Activated T-helper 2 cell treated with anti-CD3 and anti-CD28 coated beads, Interferon-gamma antibody, Interleukin-2, Interleukin-4, amounts not matched to agents 10 μg/mL and 5 μg/mL and 100 μg/mL, durations not matched to agents 14 hours and 24 hours and 36 hours (primary cell): ENCODE measurements at regions not wholly inside any gene's neighbourhood (a gene's known extent, or its start where the extent isn't known, plus 50 kb on each side); places are given as distances from the start of the nearest gene placed in this dataset.

Source experiments
- DNase-seq: peaks from one replicate; pipeline ENCODE4 v3.0.0; 2021; ENCODE audit warnings: low spot score
- H3K27ac Mint-ChIP-seq: one replicate; pipeline ENCODE4 v1.8.0; 2021; ENCODE audit warnings: mixed read lengths
- H3K27me3 Mint-ChIP-seq: one replicate; pipeline ENCODE4 v1.8.0; 2021; ENCODE audit warnings: low read depth, mixed read lengths
- H3K36me3 Mint-ChIP-seq: one replicate; pipeline ENCODE4 v1.8.0; 2021; ENCODE audit warnings: low read depth, mixed read lengths
- H3K4me1 Mint-ChIP-seq: one replicate; pipeline ENCODE4 v1.8.0; 2021; ENCODE audit warnings: low read depth, mixed read lengths
- H3K4me3 Mint-ChIP-seq: one replicate; pipeline ENCODE4 v1.8.0; 2021; ENCODE audit warnings: low read depth, mild to moderate bottlenecking, moderate library complexity, mixed read lengths
- H3K9me3 Mint-ChIP-seq: one replicate; pipeline ENCODE4 v1.8.0; 2021; ENCODE audit warnings: mixed read lengths
- intact Hi-C: fragments of 100-400 bp; cut with micrococcal nuclease; formaldehyde crosslinking; loops from one replicate; pipeline ENCODE4 v1.15.1; 2023

GRCh38 chr12:67568055-67568454, 80.5 kb upstream of the DYRK2 start:
- no peaks in the 10 kb centered on the region for H3K36me3 Mint-ChIP-seq

GRCh38 chr12:67572492-67572891, 76.1 kb upstream of the DYRK2 start:
- H3K9me3 Mint-ChIP-seq, result no peaks in the 10 kb centered on the region
- peaks cover 21% of the 10 kb centered on the region for H3K27me3 Mint-ChIP-seq
- no peak for DNase-seq
- no peaks in the 10 kb centered on the region for H3K36me3 Mint-ChIP-seq
- intact Hi-C loops, result no loop called here
- peaks cover under 1% of the 10 kb centered on the region for H3K4me1 Mint-ChIP-seq
- no peak overlapping the region for H3K27ac Mint-ChIP-seq
- H3K4me3 Mint-ChIP-seq, result no peak overlapping the region

More at GRCh38 chr12:67568055-67568454, 80.5 kb upstream of the DYRK2 start:
- Mint-ChIP-seq H3K4me1 (peaks cover 2% of the 10 kb centered on the region), H3K9me3 (peaks cover 15% of the 10 kb centered on the region), H3K4me3 (no peak overlapping the region), H3K27ac (no peak overlapping the region), H3K27me3 (peaks cover 15% of the 10 kb centered on the region)
- intact Hi-C loops, result no loop called here
- no peak for DNase-seq

- Mint-ChIP-seq H3K4me1 (peaks cover 4% of the 10 kb centered on the region), H3K9me3 (no peaks in the 10 kb centered on the region), H3K36me3 (no peaks in the 10 kb centered on the region), H3K27me3 (peaks cover 21% of the 10 kb centered on the region), H3K4me3 (no peak overlapping the region), H3K27ac (no peak overlapping the region)
- intact Hi-C loops, result no loop called here
- DNase-seq, result no peak
These were observed 75.0 kb upstream of the DYRK2 start for GRCh38 chr12:67573566-67573965.

- Mint-ChIP-seq H3K4me1 (peaks cover 21% of the 10 kb centered on the region), H3K4me3 (no peak overlapping the region), H3K36me3 (peaks cover 2% of the 10 kb centered on the region), H3K9me3 (peaks cover 3% of the 10 kb centered on the region), H3K27ac (peak overlapping the region; percentile 47), H3K27me3 (peaks cover 36% of the 10 kb centered on the region)
- DNase-seq, result no peak
- intact Hi-C loops, result no loop called here
These were observed 69.4 kb upstream of the DYRK2 start for GRCh38 chr12:67578976-67579661.

GRCh38 chr12:67579662-67580003, 68.9 kb upstream of the DYRK2 start:
- no peak for DNase-seq
- Mint-ChIP-seq H3K4me3 (no peak overlapping the region), H3K27ac (peak overlapping the region; percentile 47), H3K27me3 (peaks cover 38% of the 10 kb centered on the region), H3K36me3 (peaks cover 2% of the 10 kb centered on the region), H3K9me3 (peaks cover 3% of the 10 kb centered on the region), H3K4me1 (peaks cover 21% of the 10 kb centered on the region)
- intact Hi-C loops, result no loop called here

- Mint-ChIP-seq H3K4me3 (no peak overlapping the region), H3K9me3 (peaks cover 3% of the 10 kb centered on the region), H3K27me3 (peaks cover 36% of the 10 kb centered on the region), H3K4me1 (peaks cover 21% of the 10 kb centered on the region), H3K36me3 (peaks cover 2% of the 10 kb centered on the region), H3K27ac (no peak overlapping the region)
- intact Hi-C loops, result no loop called here
- DNase-seq, result no peak
These were observed 66.2 kb upstream of the DYRK2 start for GRCh38 chr12:67582238-67582834.

- Mint-ChIP-seq H3K27me3 (peaks cover 35% of the 10 kb centered on the region), H3K4me1 (peaks cover 19% of the 10 kb centered on the region), H3K36me3 (peaks cover 2% of the 10 kb centered on the region), H3K9me3 (peaks cover 3% of the 10 kb centered on the region), H3K4me3 (no peak overlapping the region), H3K27ac (no peak overlapping the region)
- DNase-seq, result no peak
- intact Hi-C loops, result no loop called here
These were observed 65.7 kb upstream of the DYRK2 start for GRCh38 chr12:67582844-67583243.

- intact Hi-C loops, result no loop called here
- no peak overlapping the region for H3K27ac Mint-ChIP-seq
- H3K4me1 Mint-ChIP-seq, result peaks cover 12% of the 10 kb centered on the region
- no peak for DNase-seq
- no peak overlapping the region for H3K4me3 Mint-ChIP-seq
- H3K36me3 Mint-ChIP-seq, result no peaks in the 10 kb centered on the region
- peaks cover 4% of the 10 kb centered on the region for H3K9me3 Mint-ChIP-seq
- H3K27me3 Mint-ChIP-seq, result peaks cover 32% of the 10 kb centered on the region
These were observed 61.6 kb upstream of the DYRK2 start for GRCh38 chr12:67586951-67587350.

- Mint-ChIP-seq H3K27ac (no peak overlapping the region), H3K27me3 (peaks cover 17% of the 10 kb centered on the region), H3K4me3 (no peak overlapping the region), H3K9me3 (peaks cover 4% of the 10 kb centered on the region), H3K36me3 (peaks cover 4% of the 10 kb centered on the region), H3K4me1 (peaks cover 29% of the 10 kb centered on the region)
- no peak for DNase-seq
- intact Hi-C loops, result no loop called here
These were observed 59.5 kb upstream of the DYRK2 start for GRCh38 chr12:67589078-67589477.

- DNase-seq, result no peak
- intact Hi-C loops, result loop anchor here (5.0 kb wide), 2 partner anchors 42 to 107 kb away; no protein-coding TSS in a partner anchor
- peaks cover 4% of the 10 kb centered on the region for H3K36me3 Mint-ChIP-seq
- peaks cover 34% of the 10 kb centered on the region for H3K4me1 Mint-ChIP-seq
- peaks cover 10% of the 10 kb centered on the region for H3K27me3 Mint-ChIP-seq
- no peak overlapping the region for H3K4me3 Mint-ChIP-seq
- no peak overlapping the region for H3K27ac Mint-ChIP-seq
- peaks cover 4% of the 10 kb centered on the region for H3K9me3 Mint-ChIP-seq
These were observed 58.3 kb upstream of the DYRK2 start for GRCh38 chr12:67590149-67590790.

- intact Hi-C loops, result loop anchor here (2.0 to 5.0 kb wide), 3 partner anchors 40 to 105 kb away; no protein-coding TSS in a partner anchor
- Mint-ChIP-seq H3K36me3 (peaks cover 4% of the 10 kb centered on the region), H3K4me3 (peak overlapping the region; percentile 51), H3K27ac (peak overlapping the region; percentile 83), H3K4me1 (peaks cover 34% of the 10 kb centered on the region), H3K9me3 (peaks cover 5% of the 10 kb centered on the region), H3K27me3 (peaks cover 6% of the 10 kb centered on the region)
- DNase-seq, result no peak
These were observed 56.1 kb upstream of the DYRK2 start for GRCh38 chr12:67592228-67593011.

- intact Hi-C loops, result loop anchor here (2.0 to 5.0 kb wide), 3 partner anchors 39 to 104 kb away; no protein-coding TSS in a partner anchor
- peaks cover 34% of the 10 kb centered on the region for H3K4me1 Mint-ChIP-seq
- H3K27me3 Mint-ChIP-seq, result peaks cover 5% of the 10 kb centered on the region
- no peak for DNase-seq
- H3K4me3 Mint-ChIP-seq, result peak overlapping the region; percentile 51
- H3K27ac Mint-ChIP-seq, result peak overlapping the region; percentile 83
- H3K36me3 Mint-ChIP-seq, result peaks cover 4% of the 10 kb centered on the region
- H3K9me3 Mint-ChIP-seq, result peaks cover 10% of the 10 kb centered on the region
These were observed 55.5 kb upstream of the DYRK2 start for GRCh38 chr12:67593041-67593440.
